ENCODE measurements at regions not wholly inside any gene's neighbourhood (a gene's known extent, or its start where the extent isn't known, plus 50 kb on each side); places are given as distances from the start of the nearest gene placed in this dataset.

- no peak for TF ChIP-seq CTCF (IDR thresholded peaks at IDR 0.05)
- no peak for TF ChIP-seq EP300 (IDR thresholded peaks at IDR 0.05)
Measured at GRCh38 chr12:89083491-89083890, 268.8 kb downstream of the DUSP6 start.

All from ovary (tissue), 3 donors.